ENCODE measurements at regions not wholly inside any gene's neighbourhood (a gene's known extent, or its start where the extent isn't known, plus 50 kb on each side); places are given as distances from the start of the nearest gene placed in this dataset.

- H3K9me3 ChIP-seq (ENCODE audit: low read depth, low read length, poor library complexity, severe bottlenecking) = no peaks in the 10 kb centered on the region
- H3K4me1 ChIP-seq (ENCODE audit: insufficient read depth, low read length, poor library complexity, severe bottlenecking) = no peaks in the 10 kb centered on the region
- TF ChIP-seq CTCF (conservative IDR thresholded peaks at IDR 0.05; ENCODE audit: low read depth, low read length) = no peak
- no TSS peak for BruUV-seq (replicated peaks)
- intact Hi-C loops (cut with micrococcal nuclease; ENCODE audit: unreplicated experiment) = no loop called here
- H3K27ac ChIP-seq (ENCODE audit: low read depth, low read length, poor library complexity, severe bottlenecking) = no peak overlapping the region
- no peaks in the 10 kb centered on the region for H3K36me3 ChIP-seq (ENCODE audit: insufficient read depth, low read length, poor library complexity, severe bottlenecking)
- H3K4me3 ChIP-seq (ENCODE audit: low read depth, low read length, poor library complexity, severe bottlenecking) = no peak overlapping the region
- ChIA-PET CTCF (no interaction called here), POLR2A (ENCODE audit: low non-redundant PET) (no interaction called here)
- H3K27me3 ChIP-seq (replicated peaks; ENCODE audit: insufficient read depth, low read depth, low read length, poor library complexity) = no peaks in the 10 kb centered on the region
- DNase-seq (ENCODE audit: low spot score) = no peak
Measured at GRCh38 chr2:51490576-51491234, 458.8 kb upstream of the NRXN1 start.

DNA sequence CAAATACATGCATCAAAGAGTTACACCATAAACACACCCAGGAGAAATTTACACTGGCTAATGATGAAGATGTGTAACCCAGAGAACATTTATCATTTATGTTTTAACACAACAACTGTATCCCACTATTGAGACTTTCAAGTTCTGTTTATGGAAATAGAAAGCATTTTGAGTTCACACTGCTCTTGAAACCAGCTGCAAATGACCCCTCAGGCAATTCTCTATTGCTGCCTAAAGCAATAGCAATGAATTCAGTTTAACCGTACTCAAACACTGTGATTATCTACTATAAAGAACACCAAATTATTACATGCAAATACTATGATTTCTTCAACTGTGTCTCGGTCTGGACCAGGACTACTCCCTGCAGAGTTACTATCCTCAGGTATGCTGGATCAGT lies 452.7 kb upstream of the NRXN1 start:
- CTCF ChIA-PET = no interaction called here

GRCh38 chr2:51483720-51484119 lies 451.8 kb upstream of the NRXN1 start:
- no peaks in the 10 kb centered on the region for H3K36me3 ChIP-seq (ENCODE audit: insufficient read depth, low read length, poor library complexity, severe bottlenecking)
- intact Hi-C loops (cut with micrococcal nuclease; ENCODE audit: unreplicated experiment) = no loop called here
- H3K27me3 ChIP-seq (replicated peaks; ENCODE audit: insufficient read depth, low read depth, low read length, poor library complexity) = no peaks in the 10 kb centered on the region
- H3K4me3 ChIP-seq (ENCODE audit: low read depth, low read length, poor library complexity, severe bottlenecking) = no peak overlapping the region
- H3K4me1 ChIP-seq (ENCODE audit: insufficient read depth, low read length, poor library complexity, severe bottlenecking) = no peaks in the 10 kb centered on the region
- ChIA-PET CTCF (no interaction called here), POLR2A (ENCODE audit: low non-redundant PET) (no interaction called here)
- DNase-seq (ENCODE audit: low spot score) = no peak
- no peak overlapping the region for H3K27ac ChIP-seq (ENCODE audit: low read depth, low read length, poor library complexity, severe bottlenecking)
- H3K9me3 ChIP-seq (ENCODE audit: low read depth, low read length, poor library complexity, severe bottlenecking) = no peaks in the 10 kb centered on the region
- TF ChIP-seq EZH2 (IDR thresholded peaks at IDR 0.05; ENCODE audit: borderline replicate concordance, low read depth, low read length, poor library complexity, severe bottlenecking) (no peak), CTCF (conservative IDR thresholded peaks at IDR 0.05; ENCODE audit: low read depth, low read length) (no peak)
- BruUV-seq (replicated peaks) = no TSS peak

More for the DNA sequence above, 452.7 kb upstream of the NRXN1 start:
- intact Hi-C loops (cut with micrococcal nuclease; ENCODE audit: unreplicated experiment) = no loop called here
- no peaks in the 10 kb centered on the region for H3K27me3 ChIP-seq (replicated peaks; ENCODE audit: insufficient read depth, low read depth, low read length, poor library complexity)
- DNase-seq (ENCODE audit: low spot score) = no peak
- no TSS peak for BruUV-seq (replicated peaks)
- H3K4me1 ChIP-seq (ENCODE audit: insufficient read depth, low read length, poor library complexity, severe bottlenecking) = no peaks in the 10 kb centered on the region
- H3K27ac ChIP-seq (ENCODE audit: low read depth, low read length, poor library complexity, severe bottlenecking) = no peak overlapping the region
- no peak overlapping the region for H3K4me3 ChIP-seq (ENCODE audit: low read depth, low read length, poor library complexity, severe bottlenecking)
- TF ChIP-seq EZH2 (IDR thresholded peaks at IDR 0.05; ENCODE audit: borderline replicate concordance, low read depth, low read length, poor library complexity, severe bottlenecking) = no peak
- TF ChIP-seq CTCF (conservative IDR thresholded peaks at IDR 0.05; ENCODE audit: low read depth, low read length) = no peak
- POLR2A ChIA-PET (ENCODE audit: low non-redundant PET) = no interaction called here
- no peaks in the 10 kb centered on the region for H3K36me3 ChIP-seq (ENCODE audit: insufficient read depth, low read length, poor library complexity, severe bottlenecking)
- H3K9me3 ChIP-seq (ENCODE audit: low read depth, low read length, poor library complexity, severe bottlenecking) = no peaks in the 10 kb centered on the region
